Left ventricle myocardium superior (tissue), 1 donor: ENCODE measurements at regions not wholly inside any gene's neighbourhood (a gene's known extent, or its start where the extent isn't known, plus 50 kb on each side); places are given as distances from the start of the nearest gene placed in this dataset.
"Not testable (repeated sequence)": the region's sequence is repeated elsewhere in the genome, so short reads cannot be mapped to it uniquely, and the experiment has no call there.

Experiments
- ATAC-seq: fragments of 200-7000 bp; cut with Tn5 transposase; one replicate; pipeline ENCODE4 v1.9.1; 2020; ENCODE audit warnings: mild to moderate bottlenecking, moderate library complexity
- DNase-seq: peaks from one replicate; pipeline ENCODE4 v3.0.0-alpha.2; 2020
- intact Hi-C: fragments of 100-400 bp; cut with micrococcal nuclease; formaldehyde crosslinking; loops from one replicate; pipeline ENCODE4 v1.11.0; 2022
- donor health status: DM: no; HTN: yes; CAD: no; lungs with severe emphysema.

DNA sequence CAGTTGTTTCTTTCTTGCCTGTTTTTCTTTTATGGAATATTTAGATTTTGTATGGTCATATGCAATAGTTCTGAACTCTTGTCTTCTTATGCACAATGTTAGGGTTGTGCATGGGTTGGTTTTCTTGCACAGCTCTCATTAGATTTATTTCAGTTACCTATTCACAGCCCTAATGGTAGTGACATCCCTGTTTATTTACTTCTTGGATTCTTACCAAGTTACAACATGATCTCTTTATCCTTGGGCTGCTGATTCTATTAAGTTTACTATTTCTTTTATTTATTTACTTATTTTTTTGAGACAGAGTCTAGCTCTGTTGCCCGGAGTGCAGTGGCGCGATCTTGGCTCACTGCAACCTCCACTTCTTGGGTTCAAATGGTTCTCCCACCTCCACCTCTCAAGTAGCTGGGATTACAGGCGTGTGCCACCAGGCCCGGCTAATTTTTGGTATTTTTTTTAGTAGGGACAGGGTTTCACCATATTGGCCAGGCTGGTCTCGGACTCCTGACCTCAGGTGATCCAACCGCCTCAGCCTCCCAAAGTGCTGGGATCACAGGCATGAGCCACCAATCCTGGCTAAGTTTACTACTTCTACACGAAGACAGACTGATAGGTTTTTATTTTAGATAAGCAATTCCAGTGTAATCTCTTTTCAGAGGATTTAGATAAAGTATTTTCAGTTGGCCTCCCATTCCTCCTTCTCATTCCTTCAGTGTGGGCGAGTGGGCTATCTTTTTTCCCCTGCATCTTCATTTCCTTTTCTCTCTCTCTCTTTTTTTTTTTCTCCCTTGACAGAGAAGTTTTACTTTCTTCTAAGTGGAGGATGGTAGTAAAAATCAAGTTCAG, 395.1 kb upstream of the RGS6 start:
- intact Hi-C loops: no loop called here
- no peak for ATAC-seq
- no peak for DNase-seq

DNA sequence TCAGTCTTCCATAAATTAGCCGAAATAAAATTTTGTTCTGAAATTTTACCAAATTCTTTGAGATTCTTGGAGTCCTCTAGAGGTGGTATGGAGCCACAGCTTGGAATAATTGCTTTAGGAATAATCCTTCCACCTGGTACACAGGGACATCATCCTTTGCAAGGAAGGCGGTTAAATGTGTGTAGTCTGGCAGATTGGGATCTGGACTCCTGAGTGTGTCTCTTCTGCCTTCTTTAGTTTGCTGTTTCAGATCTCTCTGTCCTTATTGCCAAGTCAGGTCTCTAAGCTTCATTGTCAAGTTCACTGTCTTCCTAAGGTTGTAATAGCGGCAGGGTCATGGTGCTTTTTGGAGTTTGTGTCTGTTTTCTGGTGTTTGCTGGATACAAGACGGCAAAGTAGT, 393.9 kb upstream of the RGS6 start:
- intact Hi-C loops: no loop called here
- DNase-seq (no peak), ATAC-seq (no peak)

DNA sequence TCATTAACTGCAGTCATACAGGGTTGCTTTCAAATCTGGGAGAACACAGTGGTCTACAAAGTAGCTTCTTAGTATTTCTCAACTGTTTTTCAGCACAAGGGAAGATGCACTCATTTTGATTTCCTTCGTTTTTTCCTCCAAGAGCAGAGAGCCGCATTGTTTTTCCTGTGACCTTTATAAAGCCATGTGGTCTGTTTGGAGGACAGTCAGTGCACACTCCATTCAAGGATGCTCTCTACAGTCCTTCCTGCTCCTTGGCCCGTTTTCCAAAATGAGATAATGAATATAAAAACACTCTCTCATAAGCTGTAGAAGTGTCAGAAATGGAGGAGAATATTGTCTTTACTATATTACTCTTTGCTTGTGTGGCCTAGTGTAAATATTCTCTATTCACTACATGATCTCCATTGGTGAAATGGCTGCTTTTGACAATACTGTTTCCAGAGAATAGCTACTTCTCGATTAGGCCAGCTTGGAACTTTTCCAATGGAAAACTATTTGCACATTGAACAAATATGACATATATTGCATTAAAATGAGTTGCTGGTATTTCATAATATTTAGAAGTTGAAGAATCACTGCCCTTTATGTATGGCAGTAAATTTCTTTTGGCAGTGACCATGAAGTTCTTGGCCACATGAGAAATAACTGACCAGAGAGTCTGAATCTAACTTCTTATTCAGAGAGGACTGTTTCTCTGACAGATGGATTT, 393.1 kb upstream of the RGS6 start:
- intact Hi-C loops: no loop called here
- ATAC-seq (peak; percentile 47), DNase-seq (no peak)

DNA sequence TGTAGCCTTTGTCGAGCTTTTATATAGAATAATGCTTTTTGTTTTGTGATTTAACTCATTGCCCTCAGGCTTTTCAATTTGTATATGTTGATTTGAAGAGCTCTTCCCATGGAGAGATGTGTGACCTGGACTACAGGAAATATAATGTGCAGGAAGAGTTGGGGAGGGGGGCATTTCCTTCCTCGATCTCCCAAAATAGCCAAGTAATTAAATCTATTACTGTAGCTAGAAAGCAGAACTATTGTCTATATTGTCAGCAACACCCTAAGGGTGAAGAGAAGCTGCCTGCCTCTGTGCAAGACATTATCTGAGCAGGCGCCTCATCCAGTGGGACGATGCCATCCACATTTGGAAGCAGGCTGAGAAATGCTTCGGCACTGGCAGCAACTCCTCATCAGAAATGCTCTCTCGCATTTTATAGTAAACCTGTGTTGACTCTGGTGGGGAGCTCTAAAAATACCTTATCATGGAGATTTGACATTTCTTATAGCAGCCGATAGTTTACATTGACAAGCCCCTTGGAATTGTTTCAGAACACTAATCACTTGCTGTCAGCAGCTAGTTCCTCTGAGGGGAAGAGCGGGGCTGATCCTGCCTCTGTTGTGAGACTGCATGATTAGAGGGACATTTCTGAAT, 392.5 kb upstream of the RGS6 start:
- peak; percentile 83 for ATAC-seq
- no peak for DNase-seq
- intact Hi-C loops: no loop called here

DNA sequence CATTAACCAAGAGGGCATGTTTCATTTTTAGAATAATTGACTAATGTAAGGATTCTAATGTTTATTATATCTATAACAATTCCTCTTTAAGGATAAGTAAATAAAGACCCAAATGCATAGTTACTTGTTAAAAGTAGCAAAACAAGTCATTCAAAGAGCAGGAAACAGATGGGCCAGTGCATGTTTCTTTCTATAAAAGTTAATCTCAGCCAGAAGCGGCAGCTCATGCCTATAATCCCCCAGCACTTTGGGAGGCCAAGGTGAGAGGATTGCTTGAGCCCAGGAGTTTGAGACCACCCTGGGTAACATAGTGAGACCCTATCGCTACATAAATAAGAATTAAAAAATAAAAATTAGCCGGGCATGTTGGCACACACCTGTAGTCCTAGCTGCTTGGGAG, 391.0 kb upstream of the RGS6 start:
- DNase-seq (no peak), ATAC-seq (no peak)
- intact Hi-C loops: no loop called here

DNA sequence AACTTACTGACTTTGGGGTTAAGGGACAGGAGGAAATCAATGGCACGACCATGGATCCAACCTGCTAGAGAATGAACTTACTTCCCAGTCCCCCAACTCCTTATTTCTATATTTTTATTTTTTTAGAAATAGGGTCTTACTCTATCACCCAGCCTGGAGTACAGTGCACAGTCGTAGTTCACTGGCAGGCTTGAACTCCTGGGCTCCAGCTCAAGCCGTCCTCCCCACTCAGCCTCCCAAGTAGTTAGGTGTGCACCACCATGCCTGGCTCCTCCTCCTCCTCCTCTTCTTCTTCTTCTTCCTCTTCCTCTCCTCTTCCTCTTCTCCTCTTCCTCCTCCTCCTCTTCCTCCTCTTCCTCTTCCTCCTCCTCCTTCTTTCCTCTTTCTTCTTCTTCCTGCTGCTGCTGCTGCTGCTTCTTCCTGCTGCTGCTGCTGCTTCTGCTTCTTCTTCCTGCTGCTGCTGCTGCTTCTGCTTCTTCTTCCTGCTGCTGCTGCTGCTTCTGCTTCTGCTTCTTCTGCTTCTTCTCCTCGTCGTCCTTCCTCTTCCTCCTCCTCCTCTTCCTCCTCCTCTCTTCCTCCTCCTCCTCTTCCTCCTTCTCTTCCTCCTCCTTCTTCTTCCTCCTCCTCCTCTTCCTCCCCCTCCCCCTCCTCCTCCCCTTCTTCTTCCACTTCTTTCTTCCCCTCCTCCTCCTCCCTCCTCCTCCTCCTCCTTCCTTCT, 390.1 kb upstream of the RGS6 start:
- intact Hi-C loops: no loop called here
- ATAC-seq (no peak), DNase-seq (no peak)

DNA sequence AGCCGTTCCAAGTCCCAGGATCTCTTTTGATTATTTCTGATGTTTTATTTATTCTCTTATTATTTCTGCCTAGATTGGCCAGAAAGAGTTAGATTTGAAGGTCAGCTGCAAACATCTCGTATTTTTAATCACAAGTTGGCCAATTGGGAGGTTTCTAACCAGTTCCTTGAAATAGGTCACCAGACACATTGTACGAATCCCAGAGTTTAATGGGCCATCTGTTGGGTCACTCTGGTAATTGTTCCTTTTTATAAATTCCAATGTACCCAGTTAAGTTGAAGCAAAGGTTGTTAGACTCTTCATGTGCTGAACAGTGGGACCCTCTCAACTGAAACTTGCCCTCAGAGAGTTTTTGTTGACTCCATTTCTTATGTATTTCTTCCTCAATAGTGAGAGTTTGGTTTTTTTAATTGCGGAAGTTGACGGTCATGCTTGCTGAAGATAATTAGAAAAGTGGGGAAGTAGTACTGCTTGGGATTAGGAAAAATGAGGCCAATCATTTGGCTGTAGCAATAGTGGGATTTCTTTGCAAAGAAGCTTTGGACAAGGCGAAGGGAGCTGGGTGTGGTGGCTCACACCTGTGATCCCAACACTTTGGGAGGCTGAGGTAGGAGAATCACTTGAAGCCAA, 382.7 kb upstream of the RGS6 start:
- no peak for DNase-seq
- intact Hi-C loops: no loop called here

DNA sequence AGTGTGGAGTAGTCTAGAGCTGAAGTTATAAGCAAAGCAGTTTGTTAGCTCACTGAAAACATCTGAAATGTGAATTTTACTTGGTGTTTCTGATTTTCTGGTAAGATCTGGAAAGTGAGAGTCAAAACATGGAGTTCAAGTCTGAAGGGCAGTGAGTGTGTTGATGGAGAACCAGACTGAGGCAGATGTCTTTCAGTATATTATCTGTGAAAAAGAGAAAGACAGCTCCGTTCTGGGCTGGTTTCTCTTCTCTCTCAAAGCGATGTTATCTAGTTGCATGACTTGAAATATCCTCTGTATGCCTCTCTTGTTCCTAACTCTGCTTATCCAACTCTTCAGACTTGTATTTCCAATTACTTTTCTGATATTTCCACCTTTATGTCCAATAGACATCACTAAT, 381.9 kb upstream of the RGS6 start:
- intact Hi-C loops: no loop called here
- DNase-seq: no peak
- ATAC-seq: no peak

More for the DNA sequence above, 382.7 kb upstream of the RGS6 start:
- no peak for ATAC-seq

DNA sequence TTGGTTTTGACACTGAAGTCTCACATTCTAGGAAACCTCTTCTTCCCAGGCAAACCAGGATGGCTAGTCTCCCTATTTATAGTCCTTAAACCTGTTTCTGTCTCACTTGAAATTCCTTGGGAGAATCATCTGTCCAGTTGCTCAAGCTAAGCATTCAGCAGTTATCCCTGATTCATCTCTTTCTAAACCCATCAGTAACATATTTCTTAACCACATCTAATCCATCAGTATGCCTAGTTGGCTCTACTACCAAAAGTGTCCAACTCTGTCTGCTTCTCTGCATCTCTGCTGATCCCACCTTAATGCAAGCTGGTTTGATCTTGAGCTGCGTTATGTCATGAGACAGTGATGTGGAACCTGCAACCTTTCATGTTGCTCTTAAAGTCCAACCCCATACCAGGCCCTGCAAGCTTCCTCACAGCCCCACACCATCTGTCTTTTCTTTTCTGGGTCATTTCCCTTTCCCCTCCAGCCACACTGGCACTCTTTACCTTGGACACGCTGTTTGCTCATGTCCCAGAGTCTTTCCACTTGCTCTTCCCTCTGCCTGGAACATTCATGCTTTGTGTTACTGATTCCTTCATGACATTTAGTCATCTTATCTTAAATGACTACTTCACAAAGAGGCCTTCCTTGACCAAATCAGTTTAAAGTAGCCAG, 380.8 kb upstream of the RGS6 start:
- no peak for ATAC-seq
- intact Hi-C loops: no loop called here
- DNase-seq: no peak

DNA sequence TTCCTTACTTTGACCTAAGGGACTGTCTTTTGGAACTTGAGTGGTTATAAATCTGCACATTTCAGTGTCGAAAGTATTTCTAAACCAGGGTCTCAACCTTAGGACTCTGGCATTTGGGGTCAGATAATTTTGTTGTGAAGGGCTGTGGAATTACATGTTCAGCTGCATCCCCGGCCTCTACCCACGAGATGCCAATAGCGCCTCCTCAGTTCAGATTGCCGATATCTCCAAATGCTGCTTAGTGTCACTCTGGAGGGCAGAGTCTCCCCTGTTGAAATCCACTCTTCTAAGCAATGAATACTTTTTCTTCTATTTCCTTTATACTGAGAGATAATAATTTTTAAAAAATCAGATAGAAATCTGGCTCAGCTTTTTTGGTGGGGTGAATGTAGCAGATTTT, 379.4 kb upstream of the RGS6 start:
- intact Hi-C loops: no loop called here
- DNase-seq (no peak), ATAC-seq (no peak)

DNA sequence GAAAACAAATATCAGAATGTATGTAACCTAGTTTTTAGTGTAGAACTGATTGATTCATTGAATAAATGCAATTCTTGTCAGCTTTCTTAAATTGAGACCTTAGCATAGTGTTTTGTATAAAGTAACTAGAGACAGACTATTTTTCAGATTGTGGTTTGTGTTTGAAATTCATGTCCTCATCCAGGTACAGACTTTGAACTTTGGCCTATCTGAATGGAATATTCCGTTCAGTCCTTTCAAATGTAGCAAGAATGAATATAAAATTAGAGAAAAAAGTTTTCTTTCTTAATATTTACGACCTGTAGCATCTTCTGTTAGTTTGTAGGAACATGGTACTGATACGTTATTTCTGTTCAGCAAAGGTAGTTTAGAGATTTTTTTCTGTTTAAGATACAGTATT, 378.4 kb upstream of the RGS6 start:
- intact Hi-C loops: no loop called here
- DNase-seq (no peak), ATAC-seq (no peak)

DNA sequence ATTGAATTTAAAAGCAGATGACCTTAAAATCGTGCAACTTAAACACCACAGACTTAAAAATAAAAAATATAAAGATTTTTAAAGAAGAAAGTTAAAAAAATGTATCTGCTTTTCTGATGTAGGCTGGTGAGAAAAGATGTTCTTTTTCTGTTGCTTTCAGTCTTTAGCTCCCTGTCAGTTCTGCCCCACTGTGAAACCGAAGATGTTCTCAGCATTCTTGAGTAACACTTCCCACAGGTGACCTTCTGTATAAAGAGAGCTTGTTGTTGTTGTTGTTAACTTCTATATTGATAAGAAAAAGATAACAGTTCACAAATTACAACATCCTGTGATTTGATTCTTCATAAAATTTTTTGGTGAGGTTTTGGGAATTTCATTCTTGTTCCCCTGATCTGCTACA, 377.9 kb upstream of the RGS6 start:
- no peak for ATAC-seq
- DNase-seq: no peak
- intact Hi-C loops: no loop called here

DNA sequence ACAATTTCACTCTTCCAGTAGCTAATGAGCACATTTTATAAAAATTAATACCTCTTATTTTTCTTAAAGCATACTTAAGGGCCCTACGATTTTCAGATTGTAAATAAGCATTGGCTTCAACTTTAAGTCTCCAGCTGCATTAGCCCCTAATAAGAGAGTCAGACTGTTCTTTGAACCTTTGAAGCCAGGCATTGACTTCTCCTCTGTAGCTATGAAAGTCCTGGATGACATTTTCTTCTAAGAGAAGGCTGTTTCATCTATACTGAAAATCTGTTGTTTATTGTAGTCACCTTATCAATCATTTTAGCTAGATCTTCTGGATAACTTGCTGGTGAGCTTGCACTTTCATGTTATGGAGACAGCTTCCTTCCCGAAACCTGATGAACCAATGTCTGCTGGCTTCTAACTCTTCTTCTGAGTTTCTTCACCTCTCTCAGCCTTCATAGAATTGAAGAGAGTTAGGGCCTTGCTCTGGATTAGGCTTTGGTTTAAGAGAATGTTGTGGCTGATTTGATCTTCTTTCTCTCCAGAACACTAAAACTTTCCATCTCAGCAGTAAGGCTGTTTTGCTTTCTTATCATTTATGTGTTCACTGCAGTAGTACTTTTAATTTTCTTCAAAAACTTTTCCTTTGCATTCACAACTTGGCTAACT, 377.1 kb upstream of the RGS6 start:
- no peak for ATAC-seq
- intact Hi-C loops: no loop called here
- DNase-seq: no peak

DNA sequence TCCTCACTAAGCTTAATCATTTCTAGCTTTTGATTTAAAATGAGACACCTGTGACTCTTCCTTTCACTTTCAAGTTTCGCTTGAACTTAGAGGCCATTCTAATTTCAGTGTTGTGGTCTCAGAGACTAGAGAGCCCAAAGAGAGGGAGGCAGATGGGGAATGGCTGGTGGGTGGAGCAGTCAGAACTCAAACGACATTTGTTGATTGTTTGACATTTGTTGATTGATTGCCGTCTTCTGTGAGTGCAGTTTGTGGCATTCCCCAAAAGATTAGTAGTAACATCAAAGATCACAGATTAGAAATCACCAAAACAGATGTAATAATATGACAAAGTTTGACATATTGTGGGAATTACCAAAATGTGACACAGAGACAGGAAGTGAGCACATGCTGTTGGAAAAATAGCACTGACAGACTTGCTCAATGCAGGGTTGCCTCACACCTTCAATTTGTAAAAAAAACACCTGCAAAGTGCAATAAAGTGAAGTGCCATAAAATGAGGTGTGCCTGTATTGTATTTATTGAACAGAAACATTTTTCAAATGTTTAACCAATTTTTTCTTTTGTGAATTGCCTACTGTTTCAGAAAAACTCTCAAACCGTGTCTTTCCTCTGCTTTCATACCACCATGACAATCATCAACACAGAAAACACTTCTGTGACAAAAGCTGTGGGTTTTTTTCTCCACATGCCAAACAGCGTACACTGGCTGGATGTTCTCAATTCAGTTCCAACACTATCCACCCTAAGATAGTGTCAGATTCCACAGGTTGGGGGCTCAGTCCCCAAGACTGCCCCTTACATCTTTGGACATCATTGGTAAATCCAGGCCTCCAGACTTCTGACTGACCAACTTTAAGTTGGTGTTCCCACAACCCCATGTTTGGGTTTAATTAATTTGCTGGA, 376.3 kb upstream of the RGS6 start:
- no peak for ATAC-seq
- intact Hi-C loops: no loop called here
- no peak for DNase-seq

DNA sequence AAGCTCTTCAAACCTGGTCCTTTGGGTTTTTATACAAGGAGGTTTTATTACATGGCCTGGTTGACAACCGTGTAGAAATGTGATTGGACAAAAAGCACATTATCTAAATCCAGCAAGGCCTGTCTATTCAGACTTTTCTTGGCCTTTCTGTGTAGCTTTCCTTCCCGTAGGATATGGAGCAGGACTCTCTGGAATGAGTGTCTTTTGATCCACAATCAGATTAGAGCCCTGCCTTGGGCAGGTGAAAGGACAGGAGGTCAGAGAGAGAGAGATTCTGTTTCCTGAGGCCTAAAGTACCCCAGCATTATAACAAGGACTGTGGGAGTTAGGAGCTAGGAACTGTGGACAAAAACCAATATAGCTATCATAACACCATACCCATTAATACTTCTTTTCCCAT, 375.5 kb upstream of the RGS6 start:
- ATAC-seq (no peak), DNase-seq (no peak)
- intact Hi-C loops: no loop called here

DNA sequence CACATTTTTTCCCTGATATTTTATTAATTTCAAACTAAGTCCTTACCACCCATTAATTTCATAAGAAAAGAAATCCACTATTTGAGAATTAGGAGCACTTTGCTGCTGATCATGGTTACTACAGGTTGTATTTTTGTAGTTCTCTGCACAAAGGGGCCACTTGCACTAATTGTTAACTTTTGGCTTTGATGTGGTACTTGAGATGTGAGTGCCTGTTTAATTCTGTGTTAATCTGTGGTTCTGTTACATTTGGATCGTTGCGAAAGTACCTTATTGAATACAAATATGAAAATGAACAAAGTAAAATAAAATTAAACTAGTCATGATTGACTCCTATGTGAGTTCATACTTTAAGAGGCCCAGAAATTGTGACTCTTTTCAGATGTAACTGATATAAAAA, 374.9 kb upstream of the RGS6 start:
- intact Hi-C loops: no loop called here
- ATAC-seq: no peak
- no peak for DNase-seq

DNA sequence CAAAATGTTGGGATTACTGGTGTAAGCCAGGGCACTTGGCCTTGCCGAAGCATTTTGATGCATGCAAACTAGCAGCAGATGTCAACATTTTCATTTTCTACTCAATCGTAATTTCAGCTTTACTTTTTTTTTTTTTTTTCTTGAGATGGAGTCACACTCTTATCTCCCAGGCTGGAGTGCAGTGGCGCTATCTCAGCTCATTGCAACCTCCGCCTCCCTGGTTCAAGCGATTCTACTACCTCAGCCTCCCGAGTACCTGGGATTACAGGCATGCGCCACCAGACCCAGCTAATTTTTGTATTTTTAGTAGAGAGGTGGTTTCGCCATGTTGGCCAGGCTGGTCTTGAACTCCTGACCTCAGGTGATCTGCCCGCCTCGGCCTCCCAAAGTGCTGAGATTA, 373.3 kb upstream of the RGS6 start:
- intact Hi-C loops, DNase-seq, ATAC-seq: not testable (repeated sequence)
